GM12865 (cell line): ENCODE measurements at regions not wholly inside any gene's neighbourhood (a gene's known extent, or its start where the extent isn't known, plus 50 kb on each side); places are given as distances from the start of the nearest gene placed in this dataset.

Experiments
- DNase-seq: peaks from one replicate; pipeline ENCODE4 v3.0.0; 2010; ENCODE audit warnings: low read depth
- H3K4me3 ChIP-seq: 2 replicates; pipeline ENCODE4 v1.5.1; 2011; ENCODE audit warnings: mild to moderate bottlenecking, low read depth, low read length, control low read depth
- TF ChIP-seq, protein P1 (sequence below): IDR thresholded peaks from 2 replicates; pipeline ENCODE4 v1.5.1; 2011; ENCODE audit warnings: low read length, control low read depth, low read depth, inconsistent platforms; ENCODE audit not compliant: insufficient read depth; ENCODE audit errors: missing control alignments

DNA sequence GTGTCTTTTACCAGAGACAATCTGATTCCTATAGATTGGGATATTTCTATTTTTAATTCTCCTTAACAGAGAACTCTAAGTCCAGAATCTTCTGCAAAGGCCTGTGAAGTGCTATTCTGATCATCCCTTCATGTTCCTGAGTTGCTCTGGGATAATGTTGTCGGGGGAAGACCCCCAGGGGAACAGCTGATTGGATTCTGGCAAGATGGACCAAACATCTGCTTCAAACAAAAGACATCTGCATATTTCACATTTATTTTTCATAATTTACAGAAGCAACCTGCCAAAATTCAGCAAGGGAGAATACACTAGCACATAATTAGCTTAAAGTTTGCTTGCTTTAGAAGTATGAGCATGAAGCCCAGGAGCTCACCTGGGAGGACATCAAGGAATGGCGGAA lies 116.0 kb upstream of the ETAA1 start:
- TF ChIP-seq, protein P1, sequence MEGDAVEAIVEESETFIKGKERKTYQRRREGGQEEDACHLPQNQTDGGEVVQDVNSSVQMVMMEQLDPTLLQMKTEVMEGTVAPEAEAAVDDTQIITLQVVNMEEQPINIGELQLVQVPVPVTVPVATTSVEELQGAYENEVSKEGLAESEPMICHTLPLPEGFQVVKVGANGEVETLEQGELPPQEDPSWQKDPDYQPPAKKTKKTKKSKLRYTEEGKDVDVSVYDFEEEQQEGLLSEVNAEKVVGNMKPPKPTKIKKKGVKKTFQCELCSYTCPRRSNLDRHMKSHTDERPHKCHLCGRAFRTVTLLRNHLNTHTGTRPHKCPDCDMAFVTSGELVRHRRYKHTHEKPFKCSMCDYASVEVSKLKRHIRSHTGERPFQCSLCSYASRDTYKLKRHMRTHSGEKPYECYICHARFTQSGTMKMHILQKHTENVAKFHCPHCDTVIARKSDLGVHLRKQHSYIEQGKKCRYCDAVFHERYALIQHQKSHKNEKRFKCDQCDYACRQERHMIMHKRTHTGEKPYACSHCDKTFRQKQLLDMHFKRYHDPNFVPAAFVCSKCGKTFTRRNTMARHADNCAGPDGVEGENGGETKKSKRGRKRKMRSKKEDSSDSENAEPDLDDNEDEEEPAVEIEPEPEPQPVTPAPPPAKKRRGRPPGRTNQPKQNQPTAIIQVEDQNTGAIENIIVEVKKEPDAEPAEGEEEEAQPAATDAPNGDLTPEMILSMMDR, result no peak
- DNase-seq, result no peak
- H3K4me3 ChIP-seq, result no peak overlapping the region

DNA sequence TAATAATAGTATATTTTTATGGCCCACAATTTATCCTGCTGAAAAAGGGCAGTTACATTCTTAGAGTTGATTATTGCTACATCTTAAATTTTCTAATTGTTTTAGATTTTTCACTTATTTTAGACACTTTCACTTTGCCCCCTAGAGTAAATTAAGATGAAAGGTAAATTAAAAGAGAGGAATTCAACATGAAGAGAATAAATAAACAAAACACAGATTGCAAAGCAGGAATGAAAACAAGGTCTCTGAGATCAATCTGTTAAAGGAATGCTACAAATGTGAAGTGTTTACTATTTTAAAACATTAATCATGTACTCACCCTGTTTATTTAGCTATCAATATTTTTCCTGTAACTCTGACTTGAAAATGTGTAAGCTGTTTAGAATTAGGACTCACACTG lies 113.5 kb upstream of the ETAA1 start:
- H3K4me3 ChIP-seq, result no peak overlapping the region
- TF ChIP-seq, protein P1, result no peak
- DNase-seq, result no peak

DNA sequence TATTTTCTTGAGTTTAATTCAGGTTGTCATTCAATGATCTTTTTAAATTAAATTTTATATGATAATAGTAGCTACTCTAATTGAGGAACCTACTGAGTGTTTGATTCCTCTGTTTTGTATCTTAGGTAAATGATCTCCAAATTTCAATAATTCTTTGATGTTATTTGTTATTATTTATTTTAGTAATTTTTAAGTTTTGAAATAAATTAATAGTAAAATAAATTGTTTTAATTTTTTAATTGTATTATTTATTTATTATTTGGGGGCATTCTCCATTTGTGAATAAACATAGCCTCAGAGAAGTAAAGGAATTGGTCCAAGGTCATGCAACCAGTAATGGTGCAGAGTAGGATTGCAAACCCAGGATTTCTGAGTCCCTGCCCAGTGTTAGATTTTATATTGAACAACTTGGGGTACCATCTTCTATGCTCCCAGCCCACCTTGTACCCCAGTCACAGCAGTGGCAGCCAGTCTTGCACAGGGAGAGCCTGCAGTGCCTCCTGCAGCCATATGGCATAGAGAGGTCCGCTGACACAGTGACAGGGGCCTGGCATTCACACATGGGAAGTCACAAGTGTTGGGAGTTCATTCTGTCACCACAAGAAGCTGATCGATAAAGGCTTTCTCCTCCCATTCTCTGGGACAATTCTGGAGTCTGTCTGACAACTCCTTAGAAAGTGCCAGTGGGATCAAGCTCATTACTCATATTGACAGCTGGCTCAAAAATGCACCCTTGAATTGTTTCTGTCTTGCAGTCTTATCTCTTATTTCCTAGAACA lies 110.0 kb upstream of the ETAA1 start:
- TF ChIP-seq, protein P1, result no peak
- no peak for DNase-seq
- H3K4me3 ChIP-seq, result no peak overlapping the region

DNA sequence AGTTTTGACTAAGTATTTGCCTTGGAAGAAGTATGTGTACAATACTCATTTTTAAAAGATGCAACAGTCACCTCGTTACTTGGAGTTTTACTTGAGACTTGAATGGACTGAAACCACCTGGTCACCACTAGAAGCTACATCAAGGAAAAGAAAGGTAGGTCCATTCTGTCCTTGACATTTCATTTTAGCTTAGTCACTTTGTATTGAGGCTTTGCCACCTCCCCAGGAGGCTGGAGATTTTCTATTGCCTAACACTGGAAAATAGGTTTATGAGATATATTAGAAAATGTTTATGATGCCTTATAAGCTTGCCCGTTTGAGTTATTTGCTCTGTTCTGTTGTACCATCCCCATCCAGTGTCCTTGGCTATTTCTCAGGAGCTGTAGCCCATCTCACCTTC lies 107.9 kb upstream of the ETAA1 start:
- no peak overlapping the region for H3K4me3 ChIP-seq
- TF ChIP-seq, protein P1, result no peak
- no peak for DNase-seq

DNA sequence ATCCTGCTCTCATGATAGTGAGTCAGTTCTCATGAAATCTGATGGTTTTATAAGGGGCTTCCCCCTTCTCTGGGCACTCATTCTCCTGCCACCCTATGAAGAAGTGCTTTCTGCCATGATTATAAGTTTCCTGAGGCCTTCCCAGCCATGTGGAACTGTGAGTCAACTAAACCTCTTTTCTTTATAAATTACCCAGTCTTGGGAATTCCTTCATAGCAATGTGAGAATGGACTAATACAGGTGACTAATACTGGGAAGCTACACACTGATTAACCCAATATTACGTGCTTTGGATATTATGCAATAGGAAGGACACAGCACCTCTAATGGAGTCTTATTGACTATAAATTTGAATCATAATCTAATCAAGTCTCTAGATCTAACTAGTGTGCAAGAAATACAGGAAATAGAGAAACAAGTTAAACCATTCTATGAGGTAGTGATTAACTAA lies 107.2 kb upstream of the ETAA1 start:
- H3K4me3 ChIP-seq, result no peak overlapping the region
- TF ChIP-seq, protein P1, result no peak
- no peak for DNase-seq

DNA sequence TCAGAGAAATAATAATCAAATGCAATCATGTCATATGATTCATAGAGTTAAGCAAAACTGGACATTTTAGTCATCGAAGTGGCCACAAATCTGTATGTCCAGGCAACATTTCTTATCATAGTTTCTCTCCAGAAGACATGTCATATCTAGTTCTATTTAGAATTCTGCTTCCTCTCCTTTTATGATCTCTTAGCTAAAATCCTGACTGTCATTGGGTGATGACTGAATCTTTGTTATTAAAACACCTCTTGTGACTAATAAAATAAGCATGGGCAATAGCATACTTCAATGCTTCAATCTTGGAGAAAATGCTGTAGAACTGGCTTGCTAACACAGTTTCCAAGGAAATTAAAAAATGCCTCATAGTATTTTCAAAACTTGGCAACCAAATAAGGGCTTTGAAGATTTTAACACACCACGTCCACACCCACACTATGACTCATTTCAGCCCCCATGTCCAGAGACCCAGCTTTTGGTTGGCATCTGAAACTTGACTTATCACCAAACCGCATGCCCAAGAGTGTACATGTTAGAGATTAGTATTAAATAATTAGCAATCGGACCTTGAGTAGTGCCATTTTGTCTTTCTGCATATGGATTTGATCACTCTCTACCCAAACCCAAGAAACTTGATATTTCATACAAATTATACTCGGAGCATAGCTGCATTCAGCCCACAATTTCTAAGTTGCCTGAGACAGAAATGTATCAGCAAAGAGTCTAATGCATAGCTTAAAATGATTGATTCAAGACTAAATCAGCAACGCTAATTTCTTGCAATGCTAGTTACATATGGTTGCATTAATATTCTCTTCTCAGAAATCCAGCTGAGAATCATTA lies 106.5 kb upstream of the ETAA1 start:
- no peak for DNase-seq
- TF ChIP-seq, protein P1, result no peak
- H3K4me3 ChIP-seq, result no peak overlapping the region
